ENCODE measurements at regions not wholly inside any gene's neighbourhood (a gene's known extent, or its start where the extent isn't known, plus 50 kb on each side); places are given as distances from the start of the nearest gene placed in this dataset.

- H3K4me1 Mint-ChIP-seq, result no peaks in the 10 kb centered on the region
- no peaks in the 10 kb centered on the region for H3K36me3 Mint-ChIP-seq (ENCODE audit: low read depth)
- no peak for DNase-seq (ENCODE audit: low read depth, low spot score)
- H3K27me3 Mint-ChIP-seq (ENCODE audit: low read depth), result no peaks in the 10 kb centered on the region
- H3K27ac Mint-ChIP-seq (ENCODE audit: unreplicated experiment), result no peak overlapping the region
- H3K9me3 Mint-ChIP-seq, result no peaks in the 10 kb centered on the region
- H3K4me3 Mint-ChIP-seq, result no peak overlapping the region
- TF ChIP-seq, protein P1, sequence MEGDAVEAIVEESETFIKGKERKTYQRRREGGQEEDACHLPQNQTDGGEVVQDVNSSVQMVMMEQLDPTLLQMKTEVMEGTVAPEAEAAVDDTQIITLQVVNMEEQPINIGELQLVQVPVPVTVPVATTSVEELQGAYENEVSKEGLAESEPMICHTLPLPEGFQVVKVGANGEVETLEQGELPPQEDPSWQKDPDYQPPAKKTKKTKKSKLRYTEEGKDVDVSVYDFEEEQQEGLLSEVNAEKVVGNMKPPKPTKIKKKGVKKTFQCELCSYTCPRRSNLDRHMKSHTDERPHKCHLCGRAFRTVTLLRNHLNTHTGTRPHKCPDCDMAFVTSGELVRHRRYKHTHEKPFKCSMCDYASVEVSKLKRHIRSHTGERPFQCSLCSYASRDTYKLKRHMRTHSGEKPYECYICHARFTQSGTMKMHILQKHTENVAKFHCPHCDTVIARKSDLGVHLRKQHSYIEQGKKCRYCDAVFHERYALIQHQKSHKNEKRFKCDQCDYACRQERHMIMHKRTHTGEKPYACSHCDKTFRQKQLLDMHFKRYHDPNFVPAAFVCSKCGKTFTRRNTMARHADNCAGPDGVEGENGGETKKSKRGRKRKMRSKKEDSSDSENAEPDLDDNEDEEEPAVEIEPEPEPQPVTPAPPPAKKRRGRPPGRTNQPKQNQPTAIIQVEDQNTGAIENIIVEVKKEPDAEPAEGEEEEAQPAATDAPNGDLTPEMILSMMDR (conservative IDR thresholded peaks at IDR 0.05), result no peak
These were observed 1301.7 kb upstream of the IGFBP7 start for GRCh38 chr4:58411904-58412303.

- no peak overlapping the region for H3K4me3 Mint-ChIP-seq
- no peaks in the 10 kb centered on the region for H3K9me3 Mint-ChIP-seq
- DNase-seq (ENCODE audit: low read depth, low spot score), result no peak
- no peaks in the 10 kb centered on the region for H3K36me3 Mint-ChIP-seq (ENCODE audit: low read depth)
- no peak overlapping the region for H3K27ac Mint-ChIP-seq (ENCODE audit: unreplicated experiment)
- TF ChIP-seq, protein P1 (conservative IDR thresholded peaks at IDR 0.05), result no peak
- no peaks in the 10 kb centered on the region for H3K4me1 Mint-ChIP-seq
- no peaks in the 10 kb centered on the region for H3K27me3 Mint-ChIP-seq (ENCODE audit: low read depth)
These were observed 1296.6 kb upstream of the IGFBP7 start for GRCh38 chr4:58406762-58407161.

- H3K4me1 Mint-ChIP-seq, result no peaks in the 10 kb centered on the region
- TF ChIP-seq, protein P1 (conservative IDR thresholded peaks at IDR 0.05), result no peak
- H3K27ac Mint-ChIP-seq (ENCODE audit: unreplicated experiment), result no peak overlapping the region
- peaks cover 7% of the 10 kb centered on the region for H3K9me3 Mint-ChIP-seq
- DNase-seq (ENCODE audit: low read depth, low spot score), result no peak
- no peaks in the 10 kb centered on the region for H3K27me3 Mint-ChIP-seq (ENCODE audit: low read depth)
- H3K36me3 Mint-ChIP-seq (ENCODE audit: low read depth), result no peaks in the 10 kb centered on the region
- no peak overlapping the region for H3K4me3 Mint-ChIP-seq
These were observed 1258.0 kb upstream of the IGFBP7 start for GRCh38 chr4:58368221-58368620.

DNA sequence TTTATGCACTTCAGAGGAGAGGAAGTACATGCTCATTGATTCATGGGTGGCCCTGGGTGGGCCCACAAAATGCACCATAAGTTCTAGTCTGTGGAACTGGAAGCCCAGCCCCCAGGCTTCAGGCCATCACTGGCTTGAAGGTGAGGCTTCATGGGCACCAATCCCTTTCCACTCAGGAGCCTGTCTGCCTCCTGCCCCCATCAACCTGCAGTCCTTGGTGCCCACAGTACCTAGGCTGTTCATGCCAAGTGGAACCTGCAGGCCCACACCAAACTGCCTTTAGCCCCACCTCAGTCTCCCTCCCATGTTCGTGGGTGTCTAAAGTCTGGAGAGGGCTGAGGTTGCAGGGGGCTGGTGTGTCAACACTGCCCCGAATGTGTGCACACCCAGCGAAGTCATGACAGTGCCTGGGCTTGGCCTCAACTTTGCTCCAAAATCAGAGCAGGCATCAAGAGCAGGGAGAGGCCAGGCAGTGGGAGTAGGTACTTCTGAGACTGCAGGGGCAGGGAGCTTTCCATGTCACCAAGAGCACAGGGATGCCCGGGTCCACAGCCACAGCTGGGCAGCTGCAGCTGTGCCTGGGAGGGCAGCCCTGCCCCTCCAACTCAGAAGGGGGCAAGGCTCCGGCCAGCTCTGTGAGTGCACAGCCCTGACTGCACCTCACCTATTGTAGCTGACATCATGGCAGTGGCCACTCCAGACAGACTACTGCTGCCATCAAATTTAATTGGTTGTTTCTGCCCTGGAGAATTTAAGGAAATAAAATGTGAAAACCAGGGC, 1250.4 kb upstream of the IGFBP7 start:
- Mint-ChIP-seq H3K27me3 (ENCODE audit: low read depth) (no peaks in the 10 kb centered on the region), H3K36me3 (ENCODE audit: low read depth) (peaks cover 9% of the 10 kb centered on the region), H3K4me3 (no peak overlapping the region), H3K27ac (ENCODE audit: unreplicated experiment) (no peak overlapping the region), H3K4me1 (no peaks in the 10 kb centered on the region), H3K9me3 (peaks cover 9% of the 10 kb centered on the region)
- no peak for DNase-seq (ENCODE audit: low read depth, low spot score)
- TF ChIP-seq, protein P1 (conservative IDR thresholded peaks at IDR 0.05), result no peak

DNA sequence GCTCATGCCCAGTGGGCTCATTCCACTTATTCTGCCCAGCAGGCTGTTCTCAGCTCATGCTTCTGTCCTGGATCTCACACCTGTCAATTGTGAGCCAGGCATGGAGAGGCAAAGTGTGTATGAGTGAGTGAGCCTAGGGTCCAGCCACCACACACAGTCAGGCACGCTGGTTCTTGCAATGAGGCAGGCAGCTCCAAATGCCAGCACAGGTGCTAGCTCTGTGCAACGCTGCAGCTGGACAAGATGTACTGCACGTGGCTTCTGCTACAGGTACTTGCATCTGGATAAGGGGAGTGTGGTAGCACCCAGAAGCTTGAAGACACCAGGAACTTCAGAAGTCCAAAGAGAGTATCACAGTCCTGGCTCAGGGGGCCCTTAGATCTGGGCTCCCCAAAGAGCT, 1249.4 kb upstream of the IGFBP7 start:
- Mint-ChIP-seq H3K27ac (ENCODE audit: unreplicated experiment) (no peak overlapping the region), H3K9me3 (peaks cover 9% of the 10 kb centered on the region)

More for the DNA sequence above, 1249.4 kb upstream of the IGFBP7 start:
- Mint-ChIP-seq H3K4me1 (no peaks in the 10 kb centered on the region), H3K27me3 (ENCODE audit: low read depth) (no peaks in the 10 kb centered on the region), H3K36me3 (ENCODE audit: low read depth) (peaks cover 9% of the 10 kb centered on the region), H3K4me3 (no peak overlapping the region)
- TF ChIP-seq, protein P1 (conservative IDR thresholded peaks at IDR 0.05), result no peak
- DNase-seq (ENCODE audit: low read depth, low spot score), result no peak

All from neural crest cell (in vitro differentiated cells).